IPS DF 6.9 (cell line): ENCODE measurements at regions not wholly inside any gene's neighbourhood (a gene's known extent, or its start where the extent isn't known, plus 50 kb on each side); places are given as distances from the start of the nearest gene placed in this dataset.

Source experiments
- DNase-seq: peaks from one replicate; pipeline ENCODE4 v3.0.0-alpha.2; 2013; ENCODE audit warnings: low read depth, low spot score
- H3K27ac ChIP-seq: one replicate; pipeline ENCODE4 v1.5.1; 2013; ENCODE audit warnings: low read length, control low read depth
- H3K27me3 ChIP-seq: 2 replicates; pipeline ENCODE4 v1.6.1; 2013; ENCODE audit warnings: mild to moderate bottlenecking, low read length; ENCODE audit not compliant: control insufficient read depth, insufficient read depth
- H3K36me3 ChIP-seq: 2 replicates; pipeline ENCODE4 v1.6.1; 2013; ENCODE audit warnings: low read length; ENCODE audit not compliant: control insufficient read depth, insufficient read depth
- H3K4me1 ChIP-seq: 2 replicates; pipeline ENCODE4 v1.6.1; 2013; ENCODE audit warnings: low read length; ENCODE audit not compliant: control insufficient read depth, insufficient read depth
- H3K4me3 ChIP-seq: 2 replicates; pipeline ENCODE4 v1.5.1; 2013; ENCODE audit warnings: mild to moderate bottlenecking, low read length
- H3K9me3 ChIP-seq: 2 replicates; pipeline ENCODE4 v1.6.1; 2013; ENCODE audit warnings: low read length, inconsistent platforms; ENCODE audit not compliant: control insufficient read depth, insufficient read depth
- WGBS: extraction: QIAGEN DNeasy Blood & Tissue Kit; methylation state at CpG from one replicate; pipeline ENCODE4 v1.1.7; 2013; ENCODE audit warnings: mixed read lengths, missing lambda C conversion rate; ENCODE audit not compliant: insufficient read length, insufficient coverage; 5-methylcytosine and 5-hydroxymethylcytosine counted together

DNA sequence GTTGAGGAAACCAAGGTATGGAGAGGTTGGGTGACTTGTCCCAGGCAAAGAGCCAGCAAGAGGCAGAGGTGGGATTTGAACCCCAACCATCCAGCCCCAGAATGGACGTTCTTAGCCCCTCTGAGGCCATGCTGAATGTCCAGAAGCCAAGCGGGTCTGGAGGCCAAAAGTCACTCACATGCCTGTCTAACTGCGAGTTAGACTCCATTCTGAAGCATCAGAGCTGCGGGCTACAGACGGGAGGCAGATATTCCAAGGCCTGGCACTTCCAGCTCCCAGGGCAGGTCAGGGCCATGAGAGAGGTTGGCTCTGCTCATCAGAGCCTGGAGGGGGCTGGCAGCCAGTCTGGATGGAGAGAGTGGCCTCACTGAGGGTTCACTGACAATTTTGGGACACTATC is 616.5 kb downstream of the BRD1 start:
- Histone ChIP-seq H3K9me3 (peaks cover 44% of the 10 kb centered on the region), H3K4me1 (no peaks in the 10 kb centered on the region), H3K4me3 (no peak overlapping the region), H3K27ac (no peak overlapping the region), H3K27me3 (no peaks in the 10 kb centered on the region), H3K36me3 (no peaks in the 10 kb centered on the region)
- DNase-seq = no peak
- WGBS = no CpG with 5 or more reads among the region's 5 CpGs

DNA sequence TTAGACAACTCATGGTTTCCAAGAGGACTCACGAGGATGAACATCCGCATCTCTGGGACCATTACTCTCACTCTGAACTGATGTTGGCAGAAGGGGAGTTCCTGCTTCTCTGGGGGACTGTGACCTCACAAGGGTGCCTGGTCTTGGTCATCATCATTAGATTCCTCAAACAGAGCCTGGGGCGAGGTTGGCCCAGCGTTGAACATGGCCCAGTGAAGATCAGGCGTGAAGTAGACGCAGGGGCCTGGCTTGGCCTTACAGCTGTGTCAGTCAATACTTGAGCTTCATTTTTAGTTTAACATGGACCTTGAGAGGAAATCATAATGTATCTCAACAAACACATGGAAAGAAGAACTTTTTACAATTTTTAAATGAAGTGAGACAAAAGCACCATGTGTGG is 617.1 kb downstream of the BRD1 start:
- WGBS = no CpG with 5 or more reads among the region's 6 CpGs
- no peak for DNase-seq

DNA sequence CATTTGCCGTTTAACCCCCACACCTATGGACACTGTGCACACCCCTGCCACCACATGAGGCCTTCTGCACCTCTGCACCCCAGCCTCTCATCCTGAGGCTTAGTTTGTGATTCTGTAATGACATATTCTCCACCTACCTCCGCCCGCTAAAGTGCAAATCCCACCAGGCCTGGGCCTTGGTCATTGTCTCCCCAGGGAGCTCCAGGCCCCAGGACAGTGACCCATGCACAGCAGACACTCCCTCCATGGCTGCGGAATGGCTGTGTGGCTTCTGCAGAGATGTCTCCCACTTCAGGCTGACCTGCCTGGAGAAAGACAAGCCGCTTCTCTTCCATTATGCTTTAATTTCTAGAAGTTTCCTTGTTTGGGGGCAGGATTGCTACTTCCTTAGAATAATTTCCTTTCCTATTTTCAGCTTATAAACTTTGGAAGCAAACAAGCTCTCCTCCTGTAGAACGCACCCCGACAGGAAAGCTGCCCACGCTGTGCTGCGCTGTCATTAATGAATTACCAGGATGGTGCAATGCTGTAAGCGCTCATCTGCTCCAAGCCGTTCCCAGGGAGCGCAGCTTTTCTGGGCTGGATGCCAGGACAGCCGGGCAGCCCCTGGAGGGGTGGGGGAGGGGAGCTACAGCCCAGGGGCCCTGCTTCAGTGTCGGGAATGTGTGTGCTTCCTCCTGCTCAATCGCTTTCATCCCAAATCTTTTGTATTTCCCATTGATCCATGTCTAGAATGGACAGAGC is 618.0 kb downstream of the BRD1 start:
- Histone ChIP-seq H3K36me3 (no peaks in the 10 kb centered on the region), H3K4me1 (no peaks in the 10 kb centered on the region), H3K27ac (no peak overlapping the region), H3K9me3 (peaks cover 49% of the 10 kb centered on the region), H3K4me3 (no peak overlapping the region), H3K27me3 (no peaks in the 10 kb centered on the region)
- no CpG with 5 or more reads among the region's 15 CpGs for WGBS
- DNase-seq = no peak

More for the DNA sequence above, 617.1 kb downstream of the BRD1 start:
- no peaks in the 10 kb centered on the region for H3K36me3 ChIP-seq
- H3K4me1 ChIP-seq = no peaks in the 10 kb centered on the region
- peaks cover 46% of the 10 kb centered on the region for H3K9me3 ChIP-seq
- no peak overlapping the region for H3K4me3 ChIP-seq
- no peaks in the 10 kb centered on the region for H3K27me3 ChIP-seq
- no peak overlapping the region for H3K27ac ChIP-seq

DNA sequence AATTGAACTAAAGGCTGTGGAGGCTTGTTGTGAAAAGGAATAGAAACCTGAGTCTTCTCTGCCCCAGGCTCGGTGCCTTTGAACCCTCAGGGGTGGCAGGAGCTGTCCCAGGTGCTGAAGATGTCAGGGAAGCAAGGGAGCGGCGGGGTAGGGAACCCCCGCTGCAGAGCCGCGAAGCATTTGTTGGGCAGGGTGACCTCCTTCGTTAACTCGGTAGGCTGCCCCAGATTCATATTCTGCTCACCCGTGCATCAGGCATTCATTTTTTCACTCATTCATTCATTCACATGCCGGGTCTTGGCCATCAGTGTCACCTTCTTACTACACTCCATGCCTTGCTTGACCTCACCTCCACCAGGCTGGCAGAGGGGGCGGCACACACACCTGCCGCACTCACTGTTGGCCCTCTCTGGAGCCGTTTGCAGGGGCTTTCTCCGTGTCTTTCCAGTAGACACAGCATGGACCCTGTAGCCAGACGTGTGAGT is 618.9 kb downstream of the BRD1 start:
- Histone ChIP-seq H3K4me1 (no peaks in the 10 kb centered on the region), H3K9me3 (peaks cover 49% of the 10 kb centered on the region), H3K36me3 (no peaks in the 10 kb centered on the region), H3K27me3 (no peaks in the 10 kb centered on the region), H3K4me3 (no peak overlapping the region), H3K27ac (no peak overlapping the region)
- DNase-seq = no peak
- no CpG with 5 or more reads among the region's 15 CpGs for WGBS

DNA sequence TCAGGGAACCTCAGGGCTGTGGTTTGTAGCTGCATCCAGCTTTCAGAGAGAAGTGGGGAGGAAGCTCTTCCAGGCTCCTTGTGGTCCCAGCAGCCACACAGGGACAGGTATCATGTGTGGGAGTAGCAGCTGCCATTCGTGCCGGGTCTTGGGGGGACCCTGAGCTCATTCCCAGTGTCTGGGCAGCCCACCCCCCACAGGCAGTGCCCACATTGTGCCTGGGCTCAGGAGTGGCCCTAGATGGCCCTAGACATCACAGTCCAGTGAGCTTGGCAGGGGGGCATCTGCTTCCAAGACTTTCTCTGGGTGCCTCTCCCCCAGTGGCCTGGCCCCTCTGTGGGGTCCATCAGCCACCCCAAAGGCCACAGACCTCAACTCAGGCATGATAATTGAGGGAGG is 619.7 kb downstream of the BRD1 start:
- Histone ChIP-seq H3K9me3 (peaks cover 49% of the 10 kb centered on the region), H3K4me3 (no peak overlapping the region), H3K36me3 (no peaks in the 10 kb centered on the region), H3K27me3 (no peaks in the 10 kb centered on the region), H3K27ac (no peak overlapping the region), H3K4me1 (no peaks in the 10 kb centered on the region)
- WGBS = no CpG with 5 or more reads among the region's 2 CpGs
- no peak for DNase-seq

DNA sequence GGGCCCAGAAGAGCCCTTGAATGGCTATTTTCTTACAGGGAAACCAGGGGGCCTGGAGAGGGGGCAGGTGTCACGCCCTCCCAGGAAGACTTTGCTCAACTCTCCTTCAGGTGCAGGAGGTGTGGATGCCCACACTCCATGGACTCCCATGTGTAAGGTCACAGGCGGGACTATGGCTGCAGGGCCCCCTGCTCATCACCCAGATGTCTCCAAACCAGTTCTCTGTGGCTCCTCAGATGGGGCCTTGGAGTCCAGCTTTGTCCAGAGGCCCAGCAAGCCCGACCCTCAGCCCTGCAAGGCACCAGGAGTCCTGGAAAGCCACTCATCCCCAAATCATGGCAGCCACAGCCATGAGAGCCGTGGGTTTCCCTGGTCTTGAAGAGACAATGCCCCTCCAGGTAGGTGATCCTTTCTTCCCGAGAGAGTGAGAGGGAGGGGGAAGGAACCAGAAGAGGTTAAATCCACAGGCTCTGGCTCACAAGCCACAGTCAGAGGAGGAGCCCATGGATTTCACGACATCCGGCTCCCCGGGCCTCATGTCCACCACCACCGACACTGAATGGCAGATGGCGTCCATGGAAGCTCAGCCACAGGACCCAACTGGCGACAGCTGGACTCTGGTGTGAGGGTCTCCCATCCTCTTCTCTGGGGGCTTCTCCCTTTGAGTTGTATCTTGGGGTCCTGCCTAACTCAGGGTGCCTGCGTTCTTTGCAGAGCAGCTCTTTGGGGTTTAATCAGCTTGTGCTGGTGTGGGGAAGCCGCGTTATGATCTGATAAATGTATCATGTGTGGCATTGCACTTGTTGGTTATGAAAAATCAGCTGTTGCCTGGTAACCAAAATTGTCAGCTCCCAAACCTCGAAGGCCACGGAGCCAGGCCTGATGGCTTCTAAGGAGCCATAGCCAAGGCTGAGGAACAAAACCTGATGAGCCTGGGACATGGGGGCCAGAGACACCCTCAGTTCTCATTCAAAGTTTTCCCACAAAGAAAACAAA is 620.4 kb downstream of the BRD1 start:
- H3K27me3 ChIP-seq = no peaks in the 10 kb centered on the region
- H3K4me3 ChIP-seq = no peak overlapping the region
- DNase-seq = no peak
- no peaks in the 10 kb centered on the region for H3K36me3 ChIP-seq
- no peak overlapping the region for H3K27ac ChIP-seq
- H3K4me1 ChIP-seq = no peaks in the 10 kb centered on the region
- WGBS = no CpG with 5 or more reads among the region's 16 CpGs
- peaks cover 47% of the 10 kb centered on the region for H3K9me3 ChIP-seq

DNA sequence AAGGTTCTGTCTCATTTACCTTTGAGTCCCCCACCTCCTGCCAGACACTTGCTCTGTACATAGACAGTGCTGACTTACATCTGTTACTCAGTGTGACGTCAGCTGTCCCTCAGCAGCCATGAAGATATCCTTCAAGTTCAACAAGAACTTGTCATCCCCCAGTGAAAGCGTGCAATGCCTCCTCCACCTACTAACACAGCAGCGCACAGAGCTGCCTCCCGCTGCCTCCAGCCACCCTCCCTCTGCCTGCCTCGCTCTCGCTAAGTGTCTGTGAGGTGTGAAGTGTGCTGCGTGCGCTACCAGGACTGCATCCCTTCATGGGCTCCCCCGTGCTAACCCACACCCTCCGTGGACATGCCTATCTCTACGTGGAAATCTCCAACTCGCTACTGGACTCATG is 621.4 kb downstream of the BRD1 start:
- WGBS = no CpG with 5 or more reads among the region's 12 CpGs
- Histone ChIP-seq H3K4me1 (no peaks in the 10 kb centered on the region), H3K9me3 (peaks cover 51% of the 10 kb centered on the region)

DNA sequence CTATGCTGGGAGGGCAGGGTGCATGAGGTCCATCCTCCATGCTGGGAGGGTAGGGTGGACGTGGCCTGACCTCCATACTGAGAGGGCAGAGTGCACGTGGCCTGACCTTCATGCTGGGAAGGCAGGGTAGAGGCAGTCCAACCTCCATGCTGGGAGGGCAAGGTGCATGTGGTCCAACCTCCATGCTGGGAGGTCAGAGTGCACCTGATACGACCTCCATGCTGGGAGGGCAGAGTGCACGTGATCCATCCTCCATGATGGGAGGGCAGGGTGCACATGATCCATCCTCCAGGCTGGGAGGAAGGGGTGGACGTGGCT is 622.2 kb downstream of the BRD1 start:
- Histone ChIP-seq H3K4me3 (no peak overlapping the region), H3K27me3 (no peaks in the 10 kb centered on the region), H3K4me1 (no peaks in the 10 kb centered on the region), H3K36me3 (no peaks in the 10 kb centered on the region), H3K27ac (no peak overlapping the region), H3K9me3 (peaks cover 50% of the 10 kb centered on the region)
- no CpG with 5 or more reads among the region's 5 CpGs for WGBS
- no peak for DNase-seq

More for the DNA sequence above, 621.4 kb downstream of the BRD1 start:
- Histone ChIP-seq H3K27me3 (no peaks in the 10 kb centered on the region), H3K27ac (no peak overlapping the region), H3K36me3 (no peaks in the 10 kb centered on the region), H3K4me3 (no peak overlapping the region)
- no peak for DNase-seq

DNA sequence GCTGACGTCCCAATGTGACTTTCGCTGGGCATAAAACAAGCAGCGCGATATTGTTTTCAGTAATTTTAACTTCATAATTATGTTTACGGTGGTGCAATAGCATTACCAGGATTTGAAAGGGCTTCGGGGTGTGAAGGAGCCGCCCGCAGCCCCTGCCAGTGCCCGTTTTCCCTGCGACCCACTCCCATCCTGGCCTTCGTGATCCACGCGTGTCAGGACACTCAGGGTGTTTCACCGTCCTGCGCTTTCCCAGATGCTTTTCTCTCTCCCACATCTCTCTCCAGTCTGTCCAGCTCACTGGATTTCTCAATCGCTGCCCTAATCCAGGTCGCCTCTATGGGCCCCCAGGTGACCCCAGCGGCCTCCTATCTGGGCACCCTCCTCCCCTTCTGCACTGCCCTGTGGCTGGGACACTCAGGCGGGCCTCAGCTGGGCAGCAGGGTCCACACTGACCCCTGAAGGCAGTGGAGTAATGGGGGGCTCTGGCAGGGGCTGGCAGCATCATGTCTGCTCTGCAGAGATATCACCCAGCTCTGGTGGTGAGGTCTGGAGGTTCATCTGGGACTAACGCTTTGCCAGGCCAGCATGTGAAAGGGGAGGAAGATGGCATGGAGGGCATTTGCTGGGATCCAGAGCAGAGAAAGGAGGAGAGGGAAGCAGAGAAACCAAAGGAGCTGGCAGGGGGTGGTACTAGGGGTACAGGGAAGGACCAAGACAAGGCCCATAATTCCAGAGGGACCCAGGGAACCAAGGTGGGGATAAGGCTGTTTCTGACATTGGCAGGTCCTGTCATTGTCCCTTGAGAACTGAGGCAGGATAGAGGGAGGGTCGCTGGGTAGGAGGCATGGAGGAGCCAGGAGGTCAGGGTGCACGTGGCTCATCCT is 622.8 kb downstream of the BRD1 start:
- H3K27ac ChIP-seq = no peak overlapping the region
- peaks cover 50% of the 10 kb centered on the region for H3K9me3 ChIP-seq
- WGBS = no CpG with 5 or more reads among the region's 22 CpGs
- H3K4me3 ChIP-seq = no peak overlapping the region
- no peaks in the 10 kb centered on the region for H3K4me1 ChIP-seq
- no peaks in the 10 kb centered on the region for H3K27me3 ChIP-seq
- no peaks in the 10 kb centered on the region for H3K36me3 ChIP-seq
- no peak for DNase-seq
